WI38 (cell line): ENCODE measurements at regions not wholly inside any gene's neighbourhood (a gene's known extent, or its start where the extent isn't known, plus 50 kb on each side); places are given as distances from the start of the nearest gene placed in this dataset.

Experiments used
- H3K4me3 ChIP-seq: 2 replicates; pipeline ENCODE4 v1.5.1; 2011; ENCODE audit warnings: low read depth, mild to moderate bottlenecking, control low read depth, low read length
- TF ChIP-seq, protein P1 (sequence below): IDR thresholded peaks from 2 replicates; pipeline ENCODE4 v1.5.1; 2012; ENCODE audit warnings: low read depth, mild to moderate bottlenecking, control low read depth, low read length

DNA sequence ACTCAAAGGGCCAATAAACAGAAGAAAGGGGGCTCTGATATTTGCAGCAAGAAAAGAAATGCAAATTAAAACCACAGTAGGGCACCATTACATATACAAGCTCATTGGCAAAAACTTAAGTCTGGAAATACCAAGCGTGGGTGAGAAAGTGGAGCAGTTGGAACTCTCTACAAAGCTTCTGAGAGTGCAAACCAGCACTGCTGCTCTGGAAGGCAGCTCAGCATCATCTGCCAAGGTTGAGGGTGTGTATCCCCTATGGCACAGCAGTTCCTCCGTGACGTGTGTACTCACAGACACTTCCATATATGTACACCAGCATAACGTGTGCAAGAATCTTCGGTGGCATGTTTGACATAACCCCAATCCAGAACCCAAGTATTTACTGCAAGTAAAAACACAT lies 271.0 kb upstream of the ATP10A start:
- H3K4me3 ChIP-seq: no peak overlapping the region
- TF ChIP-seq, protein P1, sequence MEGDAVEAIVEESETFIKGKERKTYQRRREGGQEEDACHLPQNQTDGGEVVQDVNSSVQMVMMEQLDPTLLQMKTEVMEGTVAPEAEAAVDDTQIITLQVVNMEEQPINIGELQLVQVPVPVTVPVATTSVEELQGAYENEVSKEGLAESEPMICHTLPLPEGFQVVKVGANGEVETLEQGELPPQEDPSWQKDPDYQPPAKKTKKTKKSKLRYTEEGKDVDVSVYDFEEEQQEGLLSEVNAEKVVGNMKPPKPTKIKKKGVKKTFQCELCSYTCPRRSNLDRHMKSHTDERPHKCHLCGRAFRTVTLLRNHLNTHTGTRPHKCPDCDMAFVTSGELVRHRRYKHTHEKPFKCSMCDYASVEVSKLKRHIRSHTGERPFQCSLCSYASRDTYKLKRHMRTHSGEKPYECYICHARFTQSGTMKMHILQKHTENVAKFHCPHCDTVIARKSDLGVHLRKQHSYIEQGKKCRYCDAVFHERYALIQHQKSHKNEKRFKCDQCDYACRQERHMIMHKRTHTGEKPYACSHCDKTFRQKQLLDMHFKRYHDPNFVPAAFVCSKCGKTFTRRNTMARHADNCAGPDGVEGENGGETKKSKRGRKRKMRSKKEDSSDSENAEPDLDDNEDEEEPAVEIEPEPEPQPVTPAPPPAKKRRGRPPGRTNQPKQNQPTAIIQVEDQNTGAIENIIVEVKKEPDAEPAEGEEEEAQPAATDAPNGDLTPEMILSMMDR: no peak

GRCh38 chr15:26132811-26133210 lies 269.7 kb upstream of the ATP10A start:
- TF ChIP-seq, protein P1: no peak

DNA sequence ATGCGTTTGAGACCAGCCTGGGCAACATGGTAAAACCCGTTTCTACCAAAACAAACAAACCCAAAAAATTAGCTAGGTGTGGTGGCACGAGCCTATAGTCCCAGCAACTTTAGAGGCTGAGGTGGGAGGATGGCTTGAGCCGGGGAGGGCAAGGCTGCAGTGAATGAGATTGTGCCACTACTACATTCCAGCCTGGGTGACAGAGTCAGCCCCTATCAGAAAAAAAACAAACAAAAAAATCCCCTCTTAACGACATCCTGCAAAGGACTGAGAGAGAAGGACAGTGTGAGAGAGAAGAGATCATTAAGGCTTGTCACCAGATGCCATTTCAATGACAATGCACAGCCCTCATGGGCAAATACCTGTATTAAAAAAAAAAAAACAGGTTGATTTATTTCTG lies 266.7 kb upstream of the ATP10A start:
- TF ChIP-seq, protein P1: no peak
- no peak overlapping the region for H3K4me3 ChIP-seq

More at GRCh38 chr15:26132811-26133210, 269.7 kb upstream of the ATP10A start:
- H3K4me3 ChIP-seq: no peak overlapping the region

DNA sequence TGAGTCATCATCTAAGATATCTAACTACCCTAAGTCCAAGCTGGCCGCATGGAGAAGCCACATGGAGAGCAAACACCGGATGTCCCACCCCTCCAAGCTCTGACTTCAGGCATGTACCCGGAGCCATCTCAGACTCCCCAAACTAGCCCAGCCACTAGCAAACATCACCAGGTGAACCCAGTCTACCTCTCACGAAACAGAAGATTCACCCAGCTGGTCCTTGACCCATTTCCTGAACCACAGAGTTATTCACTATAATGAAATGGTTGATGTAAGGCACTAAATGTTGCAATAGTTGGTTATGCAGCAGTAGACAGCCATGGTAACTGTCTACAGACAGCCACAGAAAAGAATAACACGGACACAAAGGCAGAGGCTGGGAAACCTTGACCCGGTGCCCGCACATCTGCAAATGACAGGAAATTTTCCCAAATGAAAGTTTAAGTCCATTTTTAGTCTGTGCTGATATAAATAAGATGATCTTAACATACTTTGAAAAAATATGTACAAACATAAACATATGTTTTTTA lies 265.5 kb upstream of the ATP10A start:
- no peak overlapping the region for H3K4me3 ChIP-seq
- TF ChIP-seq, protein P1: no peak

GRCh38 chr15:26126819-26127387 lies 263.8 kb upstream of the ATP10A start:
- no peak overlapping the region for H3K4me3 ChIP-seq
- TF ChIP-seq, protein P1: no peak

DNA sequence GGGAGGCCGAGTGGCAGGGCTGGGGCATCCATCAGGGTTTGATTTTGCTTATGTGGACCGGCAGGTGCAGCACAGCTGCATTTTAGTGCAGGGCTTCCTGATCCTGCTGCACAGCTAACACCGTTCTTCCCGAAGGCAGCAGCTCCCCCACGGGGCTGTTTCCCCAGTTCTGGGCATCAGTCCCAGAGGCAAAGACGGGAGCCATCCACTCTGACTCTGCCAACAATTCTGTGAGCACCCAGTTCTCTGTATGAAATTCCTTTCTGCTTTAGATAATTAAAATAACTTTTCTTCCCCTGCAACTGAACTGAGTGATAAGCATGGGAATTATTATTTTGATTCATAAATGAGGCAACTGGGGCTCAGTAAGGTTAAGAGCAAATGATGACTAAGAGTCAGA lies 262.9 kb upstream of the ATP10A start:
- no peak overlapping the region for H3K4me3 ChIP-seq
- TF ChIP-seq, protein P1: no peak

DNA sequence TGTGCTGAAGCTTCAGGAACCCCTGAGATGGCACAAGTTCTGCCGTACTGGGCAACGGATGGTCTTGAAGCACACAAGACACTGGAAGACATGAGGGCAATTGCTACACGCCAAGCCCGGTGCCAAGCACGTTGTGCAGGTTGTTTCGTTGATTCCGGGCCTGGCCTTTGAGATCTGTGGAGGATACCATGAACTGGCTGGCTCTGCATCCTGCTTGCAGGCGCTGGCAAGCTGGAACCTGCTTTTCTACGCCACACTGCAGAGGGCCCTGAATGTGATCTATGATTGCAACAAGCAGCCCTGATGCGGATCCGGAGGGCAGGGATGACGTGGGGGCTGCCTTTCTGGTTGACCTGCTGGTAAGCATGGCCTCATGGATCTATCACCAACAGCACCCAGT lies 262.5 kb upstream of the ATP10A start:
- TF ChIP-seq, protein P1: no peak
- no peak overlapping the region for H3K4me3 ChIP-seq
